WTC11 (cell line): ENCODE measurements at regions not wholly inside any gene's neighbourhood (a gene's known extent, or its start where the extent isn't known, plus 50 kb on each side); places are given as distances from the start of the nearest gene placed in this dataset.

Experiments
- ATAC-seq: fragments of 200-7000 bp; cut with Tn5 transposase; 2 replicates; pipeline ENCODE4 v1.10.0; 2021; ENCODE audit warnings: mild to moderate bottlenecking, moderate library complexity
- CTCF ChIA-PET: fragments of 300-600 bp; sonication (Branson Sonifier 250); formaldehyde crosslinking; loops from one replicate; lab custom pipeline; 2021; ENCODE audit warnings: antibody characterized with exemption; lab: Charles Lee
- POLR2A ChIA-PET: fragments of 350-600 bp; sonication (Branson Sonifier 250); formaldehyde crosslinking; loops from one replicate; lab custom pipeline; 2021; ENCODE audit warnings: antibody characterized with exemption; lab: Charles Lee
- DNase-seq: peaks from one replicate; pipeline ENCODE4 v3.0.0; 2021; ENCODE audit warnings: low spot score
- H3K27ac Mint-ChIP-seq: 2 replicates; pipeline ENCODE4 v1.8.0; 2021; ENCODE audit warnings: mixed read lengths
- H3K27me3 Mint-ChIP-seq: 2 replicates; pipeline ENCODE4 v1.8.0; 2021; ENCODE audit warnings: low read depth, mild to moderate bottlenecking, moderate library complexity, mixed read lengths
- H3K36me3 Mint-ChIP-seq: 2 replicates; pipeline ENCODE4 v1.8.0; 2021; ENCODE audit warnings: mixed read lengths
- H3K4me1 Mint-ChIP-seq: 2 replicates; pipeline ENCODE4 v1.8.0; 2022; ENCODE audit warnings: mixed read lengths
- H3K4me3 Mint-ChIP-seq: 2 replicates; pipeline ENCODE4 v1.8.0; 2021; ENCODE audit warnings: mild to moderate bottlenecking, moderate library complexity, mixed read lengths
- H3K9me3 Mint-ChIP-seq: 2 replicates; pipeline ENCODE4 v1.8.0; 2021; ENCODE audit warnings: mixed read lengths
- AFF4 ChIP-seq: sonication (generic); formaldehyde crosslinking; IDR thresholded peaks from 2 replicates; pipeline ENCODE4 v1.8.1; 2023; ENCODE audit warnings: mild to moderate bottlenecking, missing genetic modification reagents, borderline replicate concordance
- AR ChIP-seq: fragments of 250-450 bp; sonication (Bioruptor Pico); IDR thresholded peaks from 2 replicates; pipeline ENCODE4 v1.9.0; 2021; ENCODE audit warnings: mild to moderate bottlenecking
- CREB1 ChIP-seq: sonication (generic); formaldehyde crosslinking; IDR thresholded peaks from 2 replicates; pipeline ENCODE4 v1.8.0; 2023; ENCODE audit warnings: mild to moderate bottlenecking, missing genetic modification reagents
- ESRRA ChIP-seq: sonication (generic); formaldehyde crosslinking; IDR thresholded peaks from 2 replicates; pipeline ENCODE4 v1.8.1; 2022; ENCODE audit warnings: mild to moderate bottlenecking, missing genetic modification reagents, borderline replicate concordance
- IRF2 ChIP-seq: sonication (generic); formaldehyde crosslinking; IDR thresholded peaks from 2 replicates; pipeline ENCODE4 v1.8.0; 2022; ENCODE audit warnings: low read depth, missing genetic modification reagents, borderline replicate concordance
- KAT7 ChIP-seq: sonication (generic); formaldehyde crosslinking; IDR thresholded peaks from 2 replicates; pipeline ENCODE4 v1.8.1; 2023; ENCODE audit warnings: missing genetic modification reagents, mild to moderate bottlenecking, borderline replicate concordance
- MYBL2 ChIP-seq: sonication (generic); formaldehyde crosslinking; IDR thresholded peaks from 2 replicates; pipeline ENCODE4 v1.8.1; 2023; ENCODE audit warnings: mild to moderate bottlenecking, moderate library complexity, missing genetic modification reagents
- NR1H2 ChIP-seq: sonication (generic); formaldehyde crosslinking; IDR thresholded peaks from 2 replicates; pipeline ENCODE4 v1.9.0; 2021; ENCODE audit warnings: mild to moderate bottlenecking, moderate library complexity, missing genetic modification reagents
- NR3C1 ChIP-seq: sonication (generic); formaldehyde crosslinking; conservative IDR thresholded peaks from 2 replicates; pipeline ENCODE4 v1.8.1; 2023; ENCODE audit warnings: low read depth, mild to moderate bottlenecking, missing genetic modification reagents
- OVOL2 ChIP-seq: fragments of 250-450 bp; sonication (Bioruptor Pico); IDR thresholded peaks from 2 replicates; pipeline ENCODE4 v1.9.0; 2021; ENCODE audit warnings: mild to moderate bottlenecking, borderline replicate concordance
- RELA ChIP-seq: sonication (generic); formaldehyde crosslinking; IDR thresholded peaks from 2 replicates; pipeline ENCODE4 v1.8.1; 2022; ENCODE audit warnings: missing genetic modification reagents, mild to moderate bottlenecking, borderline replicate concordance
- TCF7 ChIP-seq: sonication (generic); formaldehyde crosslinking; IDR thresholded peaks from 2 replicates; pipeline ENCODE4 v1.8.0; 2022; ENCODE audit warnings: mild to moderate bottlenecking, low read depth, missing genetic modification reagents, moderate library complexity
- ZNF219 ChIP-seq: sonication (generic); formaldehyde crosslinking; IDR thresholded peaks from 2 replicates; pipeline ENCODE4 v1.8.0; 2023; ENCODE audit warnings: missing genetic modification reagents, mild to moderate bottlenecking, borderline replicate concordance
- ZNF396 ChIP-seq: fragments of 250-450 bp; sonication (Bioruptor Pico); IDR thresholded peaks from 2 replicates; pipeline ENCODE4 v1.8.0; 2021; ENCODE audit warnings: mild to moderate bottlenecking, moderate library complexity, borderline replicate concordance
- ZNF416 ChIP-seq: fragments of 250-450 bp; sonication (Bioruptor Pico); IDR thresholded peaks from 2 replicates; pipeline ENCODE4 v1.9.0; 2021; ENCODE audit warnings: mild to moderate bottlenecking, inconsistent platforms
- ZNF512 ChIP-seq: sonication (generic); formaldehyde crosslinking; IDR thresholded peaks from 2 replicates; pipeline ENCODE4 v1.8.1; 2022; ENCODE audit warnings: missing genetic modification reagents, borderline replicate concordance
- TF ChIP-seq, protein P1 (sequence below): sonication (generic); formaldehyde crosslinking; IDR thresholded peaks from 2 replicates; pipeline ENCODE4 v1.8.0; 2022; ENCODE audit warnings: mild to moderate bottlenecking, missing genetic modification reagents
- TF ChIP-seq, protein P2 (sequence below): sonication (generic); formaldehyde crosslinking; IDR thresholded peaks from 2 replicates; pipeline ENCODE4 v1.8.1; 2023; ENCODE audit warnings: mild to moderate bottlenecking, missing genetic modification reagents
- TF ChIP-seq, protein P3 (sequence below): sonication (generic); formaldehyde crosslinking; IDR thresholded peaks from 2 replicates; pipeline ENCODE4 v1.8.1; 2022; ENCODE audit warnings: mild to moderate bottlenecking, moderate library complexity, missing genetic modification reagents
- TF ChIP-seq, protein P4 (sequence below): sonication (generic); formaldehyde crosslinking; IDR thresholded peaks from 2 replicates; pipeline ENCODE4 v1.8.1; 2022; ENCODE audit warnings: low read depth, missing genetic modification reagents, borderline replicate concordance

GRCh38 chr6:8329562-8329961 lies 105.8 kb downstream of the SLC35B3 start:
- Mint-ChIP-seq H3K36me3 (no peaks in the 10 kb centered on the region), H3K4me3 (no peak overlapping the region), H3K4me1 (peaks cover 8% of the 10 kb centered on the region), H3K27ac (no peak overlapping the region), H3K9me3 (no peaks in the 10 kb centered on the region), H3K27me3 (no peaks in the 10 kb centered on the region)
- peak; percentile 51 for ATAC-seq
- TF ChIP-seq ZNF416 (CRISPR knock-in tag) = no peak
- ChIA-PET POLR2A (no interaction called here), CTCF (no interaction called here)
- DNase-seq = no peak

- Mint-ChIP-seq H3K27ac (no peak overlapping the region), H3K36me3 (no peaks in the 10 kb centered on the region), H3K27me3 (no peaks in the 10 kb centered on the region), H3K4me1 (peaks cover 4% of the 10 kb centered on the region; the same call in 1 of the 2 replicates), H3K4me3 (no peak overlapping the region), H3K9me3 (no peaks in the 10 kb centered on the region)
- POLR2A ChIA-PET = interaction anchor here (0.7 kb wide), 2 partner anchors 23 to 63 kb away, joined by 3 to 4 read pairs; no protein-coding TSS in a partner anchor
- no peak for TF ChIP-seq NR3C1 (CRISPR knock-in tag)
- no peak for TF ChIP-seq AFF4
- no peak for TF ChIP-seq RELA (CRISPR knock-in tag)
- TF ChIP-seq, protein P1, sequence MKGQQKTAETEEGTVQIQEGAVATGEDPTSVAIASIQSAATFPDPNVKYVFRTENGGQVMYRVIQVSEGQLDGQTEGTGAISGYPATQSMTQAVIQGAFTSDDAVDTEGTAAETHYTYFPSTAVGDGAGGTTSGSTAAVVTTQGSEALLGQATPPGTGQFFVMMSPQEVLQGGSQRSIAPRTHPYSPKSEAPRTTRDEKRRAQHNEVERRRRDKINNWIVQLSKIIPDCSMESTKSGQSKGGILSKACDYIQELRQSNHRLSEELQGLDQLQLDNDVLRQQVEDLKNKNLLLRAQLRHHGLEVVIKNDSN (CRISPR knock-in tag) = no peak
- TF ChIP-seq ZNF219 (CRISPR knock-in tag) = no peak
- TF ChIP-seq MYBL2 (CRISPR knock-in tag) = no peak
- TF ChIP-seq AR (CRISPR knock-in tag) = no peak
- TF ChIP-seq, protein P2, sequence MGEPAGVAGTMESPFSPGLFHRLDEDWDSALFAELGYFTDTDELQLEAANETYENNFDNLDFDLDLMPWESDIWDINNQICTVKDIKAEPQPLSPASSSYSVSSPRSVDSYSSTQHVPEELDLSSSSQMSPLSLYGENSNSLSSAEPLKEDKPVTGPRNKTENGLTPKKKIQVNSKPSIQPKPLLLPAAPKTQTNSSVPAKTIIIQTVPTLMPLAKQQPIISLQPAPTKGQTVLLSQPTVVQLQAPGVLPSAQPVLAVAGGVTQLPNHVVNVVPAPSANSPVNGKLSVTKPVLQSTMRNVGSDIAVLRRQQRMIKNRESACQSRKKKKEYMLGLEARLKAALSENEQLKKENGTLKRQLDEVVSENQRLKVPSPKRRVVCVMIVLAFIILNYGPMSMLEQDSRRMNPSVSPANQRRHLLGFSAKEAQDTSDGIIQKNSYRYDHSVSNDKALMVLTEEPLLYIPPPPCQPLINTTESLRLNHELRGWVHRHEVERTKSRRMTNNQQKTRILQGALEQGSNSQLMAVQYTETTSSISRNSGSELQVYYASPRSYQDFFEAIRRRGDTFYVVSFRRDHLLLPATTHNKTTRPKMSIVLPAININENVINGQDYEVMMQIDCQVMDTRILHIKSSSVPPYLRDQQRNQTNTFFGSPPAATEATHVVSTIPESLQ = no peak
- TF ChIP-seq ZNF512 (CRISPR knock-in tag) = no peak
- TF ChIP-seq, protein P3, sequence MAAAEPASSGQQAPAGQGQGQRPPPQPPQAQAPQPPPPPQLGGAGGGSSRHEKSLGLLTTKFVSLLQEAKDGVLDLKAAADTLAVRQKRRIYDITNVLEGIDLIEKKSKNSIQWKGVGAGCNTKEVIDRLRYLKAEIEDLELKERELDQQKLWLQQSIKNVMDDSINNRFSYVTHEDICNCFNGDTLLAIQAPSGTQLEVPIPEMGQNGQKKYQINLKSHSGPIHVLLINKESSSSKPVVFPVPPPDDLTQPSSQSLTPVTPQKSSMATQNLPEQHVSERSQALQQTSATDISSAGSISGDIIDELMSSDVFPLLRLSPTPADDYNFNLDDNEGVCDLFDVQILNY (CRISPR knock-in tag) = no peak
- no peak for TF ChIP-seq IRF2 (CRISPR knock-in tag)
- TF ChIP-seq ESRRA (CRISPR knock-in tag) = no peak
- TF ChIP-seq ZNF396 (CRISPR knock-in tag) = no peak
- no peak for TF ChIP-seq NR1H2 (CRISPR knock-in tag)
- TF ChIP-seq, protein P4, sequence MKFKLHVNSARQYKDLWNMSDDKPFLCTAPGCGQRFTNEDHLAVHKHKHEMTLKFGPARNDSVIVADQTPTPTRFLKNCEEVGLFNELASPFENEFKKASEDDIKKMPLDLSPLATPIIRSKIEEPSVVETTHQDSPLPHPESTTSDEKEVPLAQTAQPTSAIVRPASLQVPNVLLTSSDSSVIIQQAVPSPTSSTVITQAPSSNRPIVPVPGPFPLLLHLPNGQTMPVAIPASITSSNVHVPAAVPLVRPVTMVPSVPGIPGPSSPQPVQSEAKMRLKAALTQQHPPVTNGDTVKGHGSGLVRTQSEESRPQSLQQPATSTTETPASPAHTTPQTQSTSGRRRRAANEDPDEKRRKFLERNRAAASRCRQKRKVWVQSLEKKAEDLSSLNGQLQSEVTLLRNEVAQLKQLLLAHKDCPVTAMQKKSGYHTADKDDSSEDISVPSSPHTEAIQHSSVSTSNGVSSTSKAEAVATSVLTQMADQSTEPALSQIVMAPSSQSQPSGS (CRISPR knock-in tag) = no peak
- no peak for TF ChIP-seq OVOL2 (CRISPR knock-in tag)
- no peak for TF ChIP-seq CREB1 (CRISPR knock-in tag)
- no peak for TF ChIP-seq TCF7 (CRISPR knock-in tag)
- TF ChIP-seq KAT7 (CRISPR knock-in tag) = no peak
- CTCF ChIA-PET = no interaction called here
- ATAC-seq (no peak), DNase-seq (no peak)
Measured at GRCh38 chr6:8325743-8326142, 109.6 kb downstream of the SLC35B3 start.
